Hematopoietic multipotent progenitor cell treated with erythropoietin and hydrocortisone succinate and interleukin-3 and kit ligand, for 4 days (in vitro differentiated cells): ENCODE measurements at regions not wholly inside any gene's neighbourhood (a gene's known extent, or its start where the extent isn't known, plus 50 kb on each side); places are given as distances from the start of the nearest gene placed in this dataset.

ENCODE experiments used
- DNase-seq: peaks from one replicate; pipeline ENCODE4 v3.0.0-alpha.2; 2015

- no peak for DNase-seq
These were observed 56.9 kb upstream of the SIMC1 start for GRCh38 chr5:176181271-176181855.

- DNase-seq: no peak
These were observed 54.7 kb upstream of the SIMC1 start for GRCh38 chr5:176183321-176184074.

GRCh38 chr5:176184608-176185132 lies 53.6 kb upstream of the SIMC1 start:
- DNase-seq: no peak

- no peak for DNase-seq
These were observed 53.0 kb upstream of the SIMC1 start for GRCh38 chr5:176185133-176185733.

- no peak for DNase-seq
These were observed 52.1 kb upstream of the SIMC1 start for GRCh38 chr5:176186107-176186506.

- no peak for DNase-seq
These were observed 50.8 kb upstream of the SIMC1 start for GRCh38 chr5:176187276-176188062.

- DNase-seq: no peak
These were observed 50.1 kb upstream of the SIMC1 start for GRCh38 chr5:176188085-176188484.
